GM08714 (cell line): ENCODE measurements at regions not wholly inside any gene's neighbourhood (a gene's known extent, or its start where the extent isn't known, plus 50 kb on each side); places are given as distances from the start of the nearest gene placed in this dataset.

ENCODE experiments used
- H3K4me3 ChIP-seq: fragments of 200-500 bp; sonication (Bioruptor generic); 2 replicates; pipeline ENCODE4 v1.5.1; 2014; ENCODE audit warnings: mild to moderate bottlenecking, low read length, inconsistent platforms
- ZNF274 ChIP-seq: IDR thresholded peaks from 2 replicates; pipeline ENCODE4 v1.6.1; 2012; ENCODE audit warnings: mild to moderate bottlenecking, low read depth, low read length

- H3K4me3 ChIP-seq, result no peak overlapping the region
- no peak for TF ChIP-seq ZNF274
These were observed 94.6 kb upstream of the SMNDC1 start for GRCh38 chr10:110399106-110399964.

GRCh38 chr10:110399965-110400933 is 95.5 kb upstream of the SMNDC1 start:
- no peak overlapping the region for H3K4me3 ChIP-seq

GRCh38 chr10:110401401-110402076 is 96.2 kb upstream of the DUSP5 start:
- no peak overlapping the region for H3K4me3 ChIP-seq
- no peak for TF ChIP-seq ZNF274

More at GRCh38 chr10:110399965-110400933, 95.5 kb upstream of the SMNDC1 start:
- no peak for TF ChIP-seq ZNF274

- no peak overlapping the region for H3K4me3 ChIP-seq
- no peak for TF ChIP-seq ZNF274
These were observed 95.7 kb upstream of the DUSP5 start for GRCh38 chr10:110402077-110402416.

GRCh38 chr10:110403593-110403992 is 94.1 kb upstream of the DUSP5 start:
- no peak for TF ChIP-seq ZNF274
- no peak overlapping the region for H3K4me3 ChIP-seq

GRCh38 chr10:110404413-110404812 is 93.3 kb upstream of the DUSP5 start:
- no peak for TF ChIP-seq ZNF274
- H3K4me3 ChIP-seq, result no peak overlapping the region

GRCh38 chr10:110404825-110405224 is 92.9 kb upstream of the DUSP5 start:
- no peak overlapping the region for H3K4me3 ChIP-seq
- TF ChIP-seq ZNF274, result no peak

GRCh38 chr10:110405380-110405779 is 92.3 kb upstream of the DUSP5 start:
- H3K4me3 ChIP-seq, result no peak overlapping the region
- no peak for TF ChIP-seq ZNF274

- no peak for TF ChIP-seq ZNF274
- no peak overlapping the region for H3K4me3 ChIP-seq
These were observed 90.2 kb upstream of the DUSP5 start for GRCh38 chr10:110407301-110408170.

GRCh38 chr10:110408203-110408871 is 89.4 kb upstream of the DUSP5 start:
- H3K4me3 ChIP-seq, result no peak overlapping the region
- TF ChIP-seq ZNF274, result no peak

GRCh38 chr10:110408943-110409342 is 88.8 kb upstream of the DUSP5 start:
- no peak for TF ChIP-seq ZNF274
- H3K4me3 ChIP-seq, result no peak overlapping the region

- TF ChIP-seq ZNF274, result no peak
- no peak overlapping the region for H3K4me3 ChIP-seq
These were observed 88.2 kb upstream of the DUSP5 start for GRCh38 chr10:110409488-110409887.

GRCh38 chr10:110409926-110410325 is 87.8 kb upstream of the DUSP5 start:
- no peak overlapping the region for H3K4me3 ChIP-seq
- TF ChIP-seq ZNF274, result no peak
